Amniotic stem cell (primary cell): ENCODE measurements at regions not wholly inside any gene's neighbourhood (a gene's known extent, or its start where the extent isn't known, plus 50 kb on each side); places are given as distances from the start of the nearest gene placed in this dataset.

Experiments used
- DNase-seq: peaks from one replicate; lab custom pipeline; 2025; lab: John Stamatoyannopoulos, UW

DNA sequence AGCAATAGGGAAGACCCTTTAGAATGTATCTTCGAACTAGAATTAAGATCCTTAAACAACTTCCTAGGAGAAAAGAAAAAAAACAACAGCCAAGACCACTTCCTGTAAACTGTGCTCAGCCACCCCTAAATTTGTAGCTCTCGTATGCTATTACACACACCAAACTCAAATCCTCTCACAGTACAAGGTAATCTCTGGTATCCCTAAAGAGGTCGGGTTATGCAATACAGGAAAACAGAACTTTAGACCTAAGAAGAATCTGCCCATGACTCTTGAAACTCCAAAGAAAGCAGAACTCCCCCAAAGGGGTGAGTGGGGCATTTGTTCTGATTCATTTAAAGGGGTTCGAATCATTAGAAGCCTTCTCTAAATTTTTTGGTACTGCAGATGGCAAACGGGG is 170.9 kb upstream of the CASK start:
- no peak for DNase-seq

DNA sequence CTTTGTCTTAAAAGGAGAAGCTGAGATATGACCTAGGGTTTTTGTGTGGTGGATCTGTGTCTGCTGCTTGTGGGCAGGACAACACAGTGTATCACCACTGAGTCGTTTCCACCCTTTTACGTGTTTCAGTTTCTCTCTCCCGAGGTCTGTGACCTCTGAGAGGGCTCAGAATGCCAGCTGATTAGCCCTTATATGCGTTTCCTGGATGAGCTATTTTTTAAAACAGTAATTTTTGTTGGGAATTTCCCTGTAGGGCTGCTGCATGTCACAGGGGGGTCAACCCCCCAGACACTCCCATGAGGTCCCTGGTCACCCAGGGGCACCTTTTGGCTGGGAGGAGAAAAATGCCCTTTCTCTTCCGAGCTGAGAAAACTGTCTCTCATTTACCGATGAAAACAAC is 170.4 kb upstream of the CASK start:
- DNase-seq, result no peak

DNA sequence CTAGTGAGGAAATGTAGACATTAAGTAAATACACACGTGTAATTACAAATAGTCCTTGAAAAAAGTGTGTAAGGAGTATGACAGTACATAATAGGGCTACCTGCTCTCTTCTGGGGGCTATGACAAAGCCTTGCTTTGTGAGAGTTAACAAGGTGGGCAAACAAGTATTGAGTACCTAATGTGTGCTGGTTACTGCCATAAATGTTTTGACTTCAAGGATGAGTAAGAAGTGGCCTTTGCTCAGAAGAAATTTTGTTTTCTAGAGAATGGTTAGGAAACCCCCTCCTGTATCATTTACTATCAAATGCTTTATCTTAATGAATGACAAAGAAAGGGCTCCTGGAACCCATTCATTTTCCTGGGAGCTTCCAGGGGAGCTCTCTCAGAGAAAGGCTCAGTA is 167.0 kb upstream of the CASK start:
- no peak for DNase-seq

DNA sequence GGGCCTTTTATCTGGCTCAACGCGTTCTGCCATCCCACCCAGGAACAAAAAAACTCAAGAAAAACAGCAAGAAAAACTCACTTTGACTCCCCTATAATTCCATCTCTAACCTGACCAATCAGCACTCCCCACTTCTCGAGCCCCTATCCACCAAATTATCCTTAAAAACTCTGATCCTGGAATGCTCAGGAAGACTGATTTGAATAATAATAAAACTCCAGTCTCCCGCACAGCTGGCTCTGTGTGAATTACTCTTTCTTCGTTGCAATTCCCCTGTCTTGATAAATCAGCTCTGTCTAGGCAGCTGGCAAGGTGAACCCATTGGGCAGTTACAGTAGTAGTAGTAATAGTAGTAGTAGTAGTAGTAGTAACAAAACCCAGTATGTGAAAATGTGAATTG is 165.7 kb upstream of the CASK start:
- no peak for DNase-seq

DNA sequence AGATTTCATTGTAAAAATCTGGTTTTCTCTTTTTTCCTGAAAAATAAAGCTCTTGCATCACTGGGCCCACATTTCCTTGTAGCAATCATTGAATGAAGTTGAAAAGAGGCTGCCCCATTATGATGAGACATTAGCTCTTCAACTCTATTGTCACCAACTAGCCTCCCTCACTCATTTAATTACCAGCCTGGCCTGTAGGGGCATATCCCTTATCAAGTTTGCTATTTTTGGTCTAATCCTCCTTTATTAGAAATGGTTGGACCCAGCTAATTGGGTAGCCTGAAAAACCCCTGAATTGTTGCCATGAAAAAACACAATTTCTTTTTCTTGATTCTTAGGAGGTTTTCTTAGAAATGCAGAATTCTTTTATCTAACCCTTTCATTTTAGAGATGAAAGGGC is 164.6 kb upstream of the CASK start:
- DNase-seq, result no peak

DNA sequence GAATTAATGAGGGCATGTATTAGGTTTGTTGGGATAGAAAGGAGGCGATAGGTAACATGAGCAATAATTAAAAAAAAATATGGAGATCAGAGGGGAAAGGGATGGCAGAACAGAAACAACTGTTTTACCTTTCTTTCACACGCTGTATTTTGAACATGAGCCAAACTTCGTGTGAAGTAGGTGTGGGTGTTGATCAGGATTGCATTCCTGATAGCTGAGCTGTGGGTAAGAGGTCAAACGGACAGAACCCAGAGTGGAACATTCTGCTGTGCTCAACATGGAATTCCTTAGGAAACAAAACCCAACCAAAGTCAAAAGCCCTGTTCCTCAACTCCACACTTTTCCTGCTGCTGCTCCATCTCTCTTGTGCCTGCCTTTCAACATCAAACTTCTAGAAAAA is 162.5 kb upstream of the CASK start:
- DNase-seq, result no peak

DNA sequence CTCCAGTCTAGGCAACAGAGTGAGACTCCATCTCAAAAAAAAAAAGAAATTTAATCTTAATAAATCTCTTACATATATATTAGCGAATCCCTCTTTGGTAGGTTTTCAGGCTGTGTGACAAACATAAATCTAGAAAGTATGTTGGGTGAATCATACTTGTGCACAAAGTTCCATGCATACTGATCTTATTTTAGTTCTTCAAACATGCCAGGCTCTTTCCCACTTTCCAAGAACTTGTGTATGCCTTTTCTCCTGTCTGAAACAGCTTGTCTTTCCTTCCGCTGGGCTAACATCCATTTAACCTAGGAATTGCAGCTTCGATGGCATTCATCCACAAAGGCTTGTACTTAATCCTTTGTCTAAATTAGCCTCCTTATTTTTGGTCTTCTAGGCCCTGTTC is 156.6 kb upstream of the CASK start:
- DNase-seq, result no peak

DNA sequence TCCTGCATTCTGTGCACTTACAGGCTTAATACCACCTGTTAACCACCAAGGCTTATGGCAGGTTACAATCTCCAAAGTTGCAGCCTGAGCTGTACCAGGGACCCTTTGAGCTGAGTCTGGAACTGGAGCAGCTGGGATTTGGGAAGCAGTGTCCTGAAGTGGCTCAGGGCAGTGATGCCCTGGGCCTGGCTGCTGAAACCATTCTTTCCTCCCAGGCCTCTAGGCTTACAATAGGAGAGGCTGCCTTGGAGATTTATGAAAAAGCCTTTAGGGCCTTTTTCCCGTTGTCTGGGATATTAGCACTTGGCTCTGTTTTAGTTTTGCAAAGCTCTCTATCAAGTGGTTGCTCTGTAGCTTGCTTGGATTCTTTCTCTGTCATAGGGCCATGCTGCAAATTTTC is 154.3 kb upstream of the CASK start:
- DNase-seq, result no peak

DNA sequence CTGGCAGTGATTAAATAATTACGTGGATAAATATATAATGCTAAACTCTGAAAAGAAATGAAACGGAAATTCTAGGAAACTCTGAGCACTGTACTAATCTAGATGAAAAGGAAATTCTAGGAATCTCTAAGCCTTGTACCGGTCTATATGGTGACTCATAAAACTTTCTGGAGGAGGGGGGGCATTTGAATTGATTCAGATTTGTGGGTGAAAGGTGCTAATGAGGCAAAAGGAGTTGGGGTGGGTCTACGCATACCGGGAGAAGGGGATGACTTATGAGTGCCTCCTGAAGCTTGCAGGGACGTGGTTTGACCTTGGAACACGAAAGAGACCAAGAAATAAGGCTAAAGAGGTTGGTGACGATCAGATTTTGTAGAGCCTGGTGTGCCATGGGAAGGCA is 151.7 kb upstream of the CASK start:
- no peak for DNase-seq

DNA sequence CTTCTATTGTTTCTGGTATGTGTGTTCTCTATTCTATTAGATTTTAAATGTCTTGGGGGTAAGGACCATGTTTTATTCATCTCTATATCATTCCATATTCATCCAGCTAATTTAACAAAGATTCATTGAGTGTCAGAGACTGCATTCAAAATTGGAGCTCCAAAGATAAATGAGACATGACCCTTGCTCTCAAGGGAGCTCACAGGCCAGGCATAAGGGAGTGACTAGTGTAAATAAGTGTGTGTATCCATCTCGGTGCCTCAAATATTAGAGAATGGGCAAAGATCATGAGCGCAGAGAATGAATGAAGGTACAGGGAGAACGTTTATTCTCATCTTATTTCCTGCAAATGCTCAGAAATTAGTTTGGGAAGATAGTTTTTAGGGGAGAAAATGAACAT is 150.1 kb upstream of the CASK start:
- no peak for DNase-seq

DNA sequence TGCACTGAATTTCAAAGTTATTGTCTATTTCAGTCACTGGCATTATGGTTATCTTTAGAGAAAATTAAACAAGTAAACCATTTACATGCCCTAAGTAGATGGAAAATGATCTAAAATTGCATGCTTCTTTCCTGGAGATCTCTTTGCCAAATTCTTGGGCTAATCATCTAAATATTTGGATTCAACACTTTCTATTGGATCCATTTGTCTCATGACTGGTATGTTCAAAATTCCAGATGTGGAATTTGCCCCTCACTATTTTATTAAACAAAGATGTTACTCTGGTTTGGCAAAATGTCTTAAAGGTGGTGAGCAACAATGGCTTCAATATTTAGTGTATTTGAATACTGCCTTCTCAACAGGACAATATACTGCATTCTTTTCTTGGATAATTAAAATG is 147.5 kb upstream of the CASK start:
- DNase-seq, result no peak

DNA sequence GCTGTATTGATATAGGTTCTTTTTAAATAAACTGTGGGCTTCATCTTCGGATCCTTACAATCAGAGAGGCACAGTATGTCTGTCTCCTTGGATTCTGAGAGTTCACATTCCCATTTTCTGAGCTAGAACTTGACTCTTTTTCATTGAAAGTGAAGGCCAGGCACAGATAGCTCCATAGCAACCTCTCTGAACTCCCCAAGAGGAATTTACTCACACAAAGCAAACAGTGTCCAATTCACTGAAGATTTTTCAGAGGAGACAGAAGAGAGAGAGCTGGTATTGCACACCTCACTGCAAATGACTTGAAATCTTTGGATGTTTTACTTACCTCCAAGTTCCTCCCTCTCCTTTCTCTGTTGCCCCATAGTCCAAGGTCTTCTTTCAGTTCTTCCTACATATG is 130.9 kb upstream of the CASK start:
- DNase-seq, result no peak

DNA sequence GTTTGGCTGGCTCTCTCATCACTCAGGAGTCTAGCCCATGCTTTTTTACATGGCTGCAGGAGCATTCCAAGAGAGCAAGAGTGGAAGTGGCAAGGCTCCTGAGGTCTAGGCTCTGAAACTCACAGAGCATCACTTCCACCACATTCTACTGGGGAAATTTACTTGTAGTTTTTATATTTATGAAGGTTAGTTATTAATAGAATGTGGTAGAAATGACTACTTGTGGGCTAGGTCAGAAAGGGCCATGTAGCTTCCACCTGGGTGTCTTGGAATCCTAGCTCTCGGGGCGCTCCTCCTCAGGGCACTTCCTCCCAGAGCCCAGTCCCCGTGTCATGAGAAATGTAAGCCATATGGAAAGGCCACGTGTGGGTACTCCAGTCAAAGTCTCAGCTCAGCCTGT is 127.0 kb upstream of the CASK start:
- DNase-seq, result no peak

DNA sequence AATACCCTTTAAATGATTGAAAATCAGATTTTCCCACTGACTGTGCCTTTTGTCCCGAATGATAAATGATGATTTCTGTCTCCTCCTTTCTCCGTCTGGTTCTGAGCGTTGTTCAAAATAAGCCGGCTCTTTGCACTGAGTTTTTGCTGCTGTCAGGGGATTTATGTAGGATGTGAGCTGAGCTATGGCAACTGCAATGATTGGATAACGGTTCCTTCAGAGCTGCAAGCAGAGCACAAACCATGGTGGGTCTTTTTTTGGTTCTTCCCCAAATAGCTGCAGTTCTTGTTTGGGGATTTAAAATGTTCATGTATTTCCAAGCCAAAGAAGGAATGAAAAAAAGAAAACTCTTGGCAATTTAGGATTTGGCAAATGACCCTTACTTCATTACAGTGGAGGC is 124.5 kb upstream of the CASK start:
- DNase-seq, result no peak

DNA sequence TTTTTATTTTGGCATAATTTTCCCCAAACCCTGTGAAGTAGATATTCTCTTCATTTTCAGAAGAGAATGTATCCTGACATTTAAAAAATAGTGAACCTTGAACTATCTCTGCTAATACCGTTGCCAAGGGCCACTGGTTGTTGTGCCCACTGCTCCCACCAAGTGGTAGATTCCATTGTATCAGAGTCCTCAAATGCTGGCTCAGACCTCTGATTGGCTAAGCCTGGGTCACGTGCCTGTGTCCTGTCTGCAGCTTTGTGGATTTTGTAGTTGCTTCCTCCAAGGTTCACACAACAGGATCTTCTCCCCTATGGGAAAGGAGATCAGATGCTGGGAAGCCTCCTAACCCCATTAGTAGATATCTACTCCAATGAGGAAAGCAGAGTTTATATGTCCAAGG is 104.8 kb upstream of the CASK start:
- DNase-seq, result no peak

DNA sequence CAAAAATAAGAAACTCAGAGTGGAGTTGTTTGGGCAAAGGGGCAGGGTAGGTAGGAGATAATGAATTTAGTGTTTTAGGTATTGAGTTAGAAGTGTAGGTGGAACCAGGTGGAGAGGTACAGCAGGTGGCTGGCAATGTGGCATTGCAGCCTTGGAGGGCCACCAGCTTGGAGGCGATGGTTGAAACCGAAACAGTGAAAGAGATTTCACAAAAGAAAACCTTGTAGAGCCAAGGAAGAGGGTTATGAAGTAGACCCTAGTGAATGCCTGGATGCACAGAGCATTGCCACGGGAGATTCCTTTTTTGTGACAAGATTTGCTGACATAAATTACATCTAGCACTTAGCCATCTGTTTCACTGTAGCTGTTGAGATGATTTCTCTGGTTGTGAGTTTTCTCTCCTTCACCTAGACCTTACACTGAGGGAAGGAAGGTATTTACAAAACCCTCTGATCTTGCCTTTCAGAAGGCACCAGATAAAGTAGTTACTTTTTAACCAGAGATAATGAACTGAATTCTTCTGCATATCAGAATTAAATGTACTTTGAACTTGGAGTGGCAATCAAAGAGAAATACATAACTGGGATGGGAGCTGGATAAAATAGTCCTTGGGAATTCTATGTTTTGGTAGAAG is 104.1 kb upstream of the CASK start:
- no peak for DNase-seq

DNA sequence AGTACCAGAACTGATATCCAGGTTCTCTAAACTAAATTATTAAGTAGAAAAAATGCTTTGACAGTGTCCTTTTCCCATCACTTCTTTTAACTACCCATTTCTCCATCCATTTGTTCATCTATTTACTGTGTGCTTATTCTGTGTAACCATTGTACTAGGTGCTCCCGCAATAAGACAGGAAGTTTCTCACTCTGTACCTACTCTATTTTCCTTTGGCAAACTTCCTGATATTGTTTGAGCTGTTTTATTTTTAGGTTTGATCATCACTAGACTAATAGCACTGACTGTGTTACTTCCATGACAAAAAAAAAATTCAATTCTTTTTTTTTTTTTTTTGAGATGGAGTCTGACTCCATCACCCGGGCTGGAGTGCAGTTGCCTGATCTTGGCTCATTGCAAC is 102.5 kb upstream of the CASK start:
- DNase-seq, result no peak

DNA sequence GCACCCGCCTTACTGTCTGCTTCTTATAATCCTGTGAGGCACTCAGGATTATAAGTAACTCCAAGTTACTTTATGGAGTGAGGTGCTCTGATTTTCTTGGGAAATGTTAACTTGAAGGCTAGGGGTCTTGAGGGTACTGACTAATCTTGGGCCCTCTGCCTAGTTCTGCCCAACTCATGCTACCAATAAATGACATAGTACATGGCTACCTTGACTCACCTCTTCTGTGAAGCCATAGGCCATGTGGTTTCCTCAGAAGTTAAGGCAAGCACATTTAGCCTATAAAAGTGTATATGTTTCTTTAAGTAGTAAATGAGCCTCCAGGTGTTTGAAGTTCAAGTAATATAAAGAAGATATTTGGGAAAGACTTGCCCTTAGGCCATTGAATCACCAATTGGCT is 99.8 kb upstream of the CASK start:
- no peak for DNase-seq

DNA sequence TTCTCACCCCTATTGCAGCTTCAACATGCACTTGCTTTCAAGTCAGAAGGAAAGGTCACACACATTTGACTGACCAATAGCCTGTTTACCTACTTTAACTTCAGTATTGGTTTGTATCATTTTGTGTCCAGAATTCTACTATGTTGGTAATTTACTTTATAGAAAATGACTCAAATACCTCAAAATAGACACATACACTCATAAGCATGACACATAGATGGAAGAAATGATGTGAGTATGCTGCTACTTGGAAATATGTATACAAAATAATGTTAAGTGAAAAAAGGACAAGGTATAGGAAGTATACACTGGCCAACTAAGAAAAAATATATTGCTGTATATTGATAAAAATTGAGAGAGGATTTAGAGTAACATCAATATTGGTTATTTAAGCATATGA is 98.8 kb upstream of the CASK start:
- DNase-seq, result no peak

DNA sequence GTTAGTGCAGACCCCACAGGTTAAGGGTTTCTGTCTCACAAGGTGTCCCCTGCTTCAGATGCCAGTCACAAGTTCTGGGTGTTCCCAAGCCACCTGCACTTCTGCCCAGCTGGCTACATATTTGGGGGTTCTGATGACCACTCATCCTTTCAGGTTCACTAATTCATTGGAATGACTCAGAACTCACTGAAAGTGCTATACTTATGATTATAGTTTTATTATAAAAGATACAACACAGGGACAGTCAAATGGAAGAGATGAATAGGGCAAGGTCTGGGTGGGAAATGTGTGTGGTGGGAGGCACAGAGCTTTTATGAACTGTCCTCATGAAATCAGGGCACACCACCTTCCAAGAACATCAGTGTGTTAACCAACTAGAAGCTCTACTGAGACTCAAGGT is 97.7 kb upstream of the CASK start:
- no peak for DNase-seq

DNA sequence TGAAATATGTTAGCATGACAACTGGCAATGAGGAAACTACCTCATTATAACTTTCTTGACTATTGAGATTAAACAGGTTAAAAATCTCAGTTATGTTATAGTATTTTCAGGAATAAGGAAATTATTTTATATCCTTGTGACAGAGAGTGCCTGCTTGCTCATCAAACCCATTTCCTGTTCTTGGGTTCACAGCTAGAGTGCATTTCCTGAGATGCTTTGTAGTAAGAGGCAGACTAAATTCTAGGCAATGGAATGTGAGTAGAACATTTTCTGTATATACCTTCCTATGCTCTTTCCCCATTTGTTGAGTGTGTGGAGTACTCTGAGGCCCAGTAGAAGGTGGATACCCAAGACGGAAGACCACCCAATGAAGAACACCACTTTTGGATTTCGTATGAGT is 96.9 kb upstream of the CASK start:
- DNase-seq, result no peak

DNA sequence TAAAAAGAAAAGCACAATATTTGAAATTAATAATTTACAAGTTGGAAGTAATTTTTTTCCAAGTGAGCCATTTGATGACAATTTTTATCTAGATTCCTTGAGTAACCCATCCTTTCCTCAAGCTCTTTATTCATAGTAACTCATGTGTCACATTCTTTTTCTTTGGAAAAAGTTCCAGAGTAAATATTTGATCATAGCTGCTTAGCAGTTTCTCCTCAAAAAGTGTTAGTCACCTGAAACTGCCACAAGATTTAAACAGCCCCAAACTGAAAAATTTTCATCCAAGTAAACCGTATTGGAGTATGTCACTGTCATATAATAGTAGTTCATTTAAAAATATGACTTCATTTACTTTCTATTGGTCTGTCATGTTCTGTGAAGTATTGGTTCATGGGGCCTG is 94.6 kb upstream of the CASK start:
- no peak for DNase-seq

DNA sequence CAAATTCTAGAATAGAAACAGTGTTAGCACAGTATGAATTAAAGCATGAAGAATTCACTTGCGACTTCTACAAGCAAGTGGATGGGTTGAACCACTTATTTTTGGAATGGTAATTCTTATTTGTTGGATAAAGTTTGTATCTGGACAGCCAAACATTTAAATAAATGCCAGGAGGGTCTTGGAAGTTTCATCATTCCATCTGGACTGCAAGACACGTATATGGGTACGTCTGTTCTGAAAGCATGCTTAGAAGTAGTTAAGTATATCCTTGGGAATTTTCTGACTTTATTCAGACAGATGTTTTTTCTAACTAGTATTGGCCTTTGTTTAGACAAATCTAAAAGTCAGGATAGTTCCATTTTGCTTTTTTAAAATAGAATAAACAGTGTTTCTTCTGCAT is 77.5 kb upstream of the CASK start:
- no peak for DNase-seq

DNA sequence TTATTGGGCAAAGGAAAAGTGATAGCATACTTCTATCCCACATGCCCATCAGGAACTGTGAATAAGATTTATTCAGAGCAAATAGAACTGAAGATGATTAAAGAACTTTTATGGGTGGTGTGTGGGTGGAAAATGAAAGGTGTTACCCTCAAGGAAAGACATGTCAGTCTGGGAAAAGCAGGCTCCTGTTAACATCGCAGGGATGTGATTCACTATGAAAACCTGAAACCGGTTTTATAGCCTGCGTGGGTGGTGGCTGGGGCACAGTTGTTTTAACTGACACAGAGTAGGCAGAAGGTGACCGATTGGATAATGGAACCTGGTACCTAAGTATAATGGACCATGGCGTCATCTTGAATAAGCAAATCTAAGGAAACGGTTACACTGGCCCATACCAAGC is 61.3 kb upstream of the CASK start:
- DNase-seq, result no peak

DNA sequence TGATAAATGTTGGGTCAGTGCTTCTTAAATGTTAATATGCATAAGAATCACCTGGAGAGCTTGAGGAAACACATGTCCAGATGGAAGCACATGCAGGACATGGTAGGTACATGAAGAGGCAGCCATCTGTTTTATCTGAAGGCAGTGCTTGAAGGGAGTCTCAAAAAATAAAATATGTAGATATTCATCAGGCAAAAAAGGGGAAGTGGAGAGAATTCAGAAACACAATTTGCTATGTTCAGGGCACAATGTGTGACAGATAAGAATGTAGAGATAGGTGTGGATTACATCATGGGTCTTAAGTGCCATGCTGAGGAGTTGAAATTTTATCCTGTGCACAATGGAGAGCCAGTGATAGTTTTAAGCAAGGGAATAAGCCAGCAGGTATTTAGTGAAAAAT is 59.6 kb upstream of the CASK start:
- no peak for DNase-seq
